ENCODE measurements at regions not wholly inside any gene's neighbourhood (a gene's known extent, or its start where the extent isn't known, plus 50 kb on each side); places are given as distances from the start of the nearest gene placed in this dataset.

- TF ChIP-seq CTCF (IDR thresholded peaks at IDR 0.05 in 2 of 3, conservative IDR thresholded peaks at IDR 0.05 in 1 of 3; ENCODE audit: control insufficient read depth in 2 of 3, extremely low read depth in 1 of 3, insufficient read depth in 1 of 3, low read depth in 3 of 3, low read length in 3 of 3) = no peak
- TF ChIP-seq EP300 (IDR thresholded peaks at IDR 0.05; ENCODE audit: borderline replicate concordance in 1 of 2, control insufficient read depth in 1 of 2, low read depth in 2 of 2, low read length in 2 of 2) = no peak
- TF ChIP-seq CREM (IDR thresholded peaks at IDR 0.05; ENCODE audit: low read depth) = no peak
- TF ChIP-seq RAD21 (IDR thresholded peaks at IDR 0.05; ENCODE audit: insufficient read depth, low read depth, low read length) = no peak
Measured at GRCh38 chr11:10982704-10983510, 125.1 kb upstream of the ZBED5 start.
